ENCODE measurements at regions not wholly inside any gene's neighbourhood (a gene's known extent, or its start where the extent isn't known, plus 50 kb on each side); places are given as distances from the start of the nearest gene placed in this dataset.

GRCh38 chr5:3187771-3188425 lies 407.7 kb upstream of the IRX1 start:
- TF ChIP-seq CTCF (conservative IDR thresholded peaks at IDR 0.05; ENCODE audit: low read depth, low read length) (no peak), EZH2 (IDR thresholded peaks at IDR 0.05; ENCODE audit: low read length, unreplicated experiment) (peak; percentile 70), EZH2phosphoT487 (IDR thresholded peaks at IDR 0.05; ENCODE audit: borderline replicate concordance, low read length) (no peak)
